ENCODE measurements at regions not wholly inside any gene's neighbourhood (a gene's known extent, or its start where the extent isn't known, plus 50 kb on each side); places are given as distances from the start of the nearest gene placed in this dataset.

DNA sequence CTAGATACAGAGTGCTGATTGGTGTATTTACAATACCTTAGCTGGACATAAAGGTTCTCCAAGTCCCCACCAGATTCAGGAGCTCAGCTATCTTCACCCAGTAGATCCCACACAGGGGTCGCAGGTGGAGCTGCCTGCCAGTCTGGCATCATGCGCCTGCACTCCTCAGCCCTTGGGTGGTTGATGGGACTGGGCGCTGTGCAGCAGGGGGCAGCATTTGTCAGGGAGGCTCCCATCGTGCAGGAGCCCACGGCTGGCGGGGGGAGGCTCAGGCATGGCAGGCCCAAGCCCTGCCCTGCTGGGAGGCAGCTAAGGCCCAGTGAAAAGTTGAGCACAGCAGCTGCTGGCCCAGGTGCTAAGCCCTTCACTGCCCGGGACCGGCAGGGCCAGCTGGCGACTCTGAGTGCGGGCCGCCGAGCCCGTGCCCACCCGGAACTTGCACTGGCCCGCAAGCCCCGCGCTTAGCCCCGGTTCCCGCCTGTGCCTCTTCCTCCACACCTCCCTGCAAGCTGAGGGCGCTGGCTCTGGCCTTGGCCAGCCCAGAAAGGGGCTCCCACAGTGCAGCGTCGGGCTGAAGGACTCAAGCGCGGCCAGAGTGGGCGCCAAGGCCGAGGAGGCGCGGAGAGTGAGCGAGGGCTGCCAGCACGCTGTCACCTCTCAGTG lies 314.1 kb upstream of the ATP10B start:
- DNase-seq: no peak
- Mint-ChIP-seq H3K4me3 (no peak overlapping the region), H3K27me3 (no peaks in the 10 kb centered on the region), H3K36me3 (ENCODE audit: low read depth) (no peaks in the 10 kb centered on the region), H3K27ac (no peak overlapping the region), H3K4me1 (no peaks in the 10 kb centered on the region), H3K9me3 (peaks cover 7% of the 10 kb centered on the region)
- CTCF ChIA-PET: no interaction called here
- POLR2A ChIA-PET: no interaction called here

DNA sequence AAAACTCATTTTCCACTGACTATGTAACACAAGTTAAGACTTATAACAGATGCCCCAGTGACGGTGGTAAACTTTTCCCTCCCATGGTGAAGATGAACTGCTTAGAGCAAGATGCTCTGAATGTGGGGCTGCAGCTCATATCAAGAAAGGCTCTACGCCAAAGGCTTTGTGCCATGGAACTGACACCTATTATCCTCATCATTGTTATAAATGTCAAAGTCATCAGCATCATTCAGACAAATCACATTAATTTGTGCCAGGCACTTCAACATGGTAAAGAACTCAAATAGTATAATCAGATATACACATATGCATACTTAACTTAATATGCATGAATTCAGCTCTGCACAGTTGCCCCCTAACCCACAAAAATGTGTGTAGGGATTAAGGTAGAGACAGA lies 305.9 kb upstream of the ATP10B start:
- no peak overlapping the region for H3K4me3 Mint-ChIP-seq
- no peaks in the 10 kb centered on the region for H3K4me1 Mint-ChIP-seq
- CTCF ChIA-PET: no interaction called here

DNA sequence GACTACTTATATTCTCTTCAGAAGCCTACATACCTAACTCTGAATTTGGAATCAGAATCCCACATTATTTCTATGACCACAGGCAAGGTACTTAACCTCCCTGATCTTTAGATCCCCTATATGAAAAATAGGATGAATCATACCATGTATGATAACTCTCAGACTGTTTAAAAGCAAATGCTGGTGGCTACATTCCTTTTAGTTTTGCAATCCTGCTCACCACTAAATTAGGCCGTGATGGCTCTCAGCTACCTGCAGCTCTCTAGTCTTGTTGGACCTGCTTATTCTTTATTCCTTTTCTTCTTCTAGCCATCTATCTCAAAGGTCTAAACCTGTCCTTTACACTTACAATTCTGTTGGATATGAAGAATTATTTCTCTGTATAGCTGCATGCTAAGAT lies 303.4 kb upstream of the ATP10B start:
- CTCF ChIA-PET: no interaction called here
- POLR2A ChIA-PET: no interaction called here
- H3K9me3 Mint-ChIP-seq: peaks cover 3% of the 10 kb centered on the region
- H3K4me1 Mint-ChIP-seq: no peaks in the 10 kb centered on the region
- H3K27me3 Mint-ChIP-seq: no peaks in the 10 kb centered on the region
- no peaks in the 10 kb centered on the region for H3K36me3 Mint-ChIP-seq (ENCODE audit: low read depth)
- H3K4me3 Mint-ChIP-seq: no peak overlapping the region
- no peak for DNase-seq
- H3K27ac Mint-ChIP-seq: no peak overlapping the region

More for the DNA sequence above, 305.9 kb upstream of the ATP10B start:
- peaks cover 3% of the 10 kb centered on the region for H3K9me3 Mint-ChIP-seq
- DNase-seq: no peak
- no peaks in the 10 kb centered on the region for H3K36me3 Mint-ChIP-seq (ENCODE audit: low read depth)
- POLR2A ChIA-PET: no interaction called here
- no peaks in the 10 kb centered on the region for H3K27me3 Mint-ChIP-seq
- no peak overlapping the region for H3K27ac Mint-ChIP-seq

DNA sequence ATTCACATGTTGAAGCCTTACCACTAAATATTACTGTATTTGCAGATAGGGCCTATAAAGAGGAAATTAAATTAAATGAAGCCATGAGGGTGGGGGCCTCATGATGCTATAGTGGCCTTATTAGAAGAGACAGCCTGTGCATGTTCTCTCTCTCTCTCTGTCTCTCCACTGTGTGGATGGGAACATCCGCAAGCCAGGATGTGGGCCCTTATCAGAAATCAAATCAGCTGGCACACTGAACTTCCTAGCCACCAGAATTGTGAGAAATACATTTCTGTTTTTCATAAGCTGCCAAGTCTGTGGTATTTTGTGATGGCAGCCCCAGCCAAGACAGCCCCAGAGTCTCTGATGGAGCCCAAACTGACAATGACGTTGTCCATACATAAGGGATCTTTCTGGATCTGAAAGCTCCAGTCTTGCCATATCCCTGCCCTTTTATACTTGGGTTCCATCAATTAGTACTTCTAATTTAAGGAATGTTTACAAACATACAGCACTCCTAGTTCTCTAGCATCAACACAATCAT lies 300.5 kb upstream of the ATP10B start:
- Mint-ChIP-seq H3K27ac (no peak overlapping the region), H3K4me3 (no peak overlapping the region), H3K4me1 (no peaks in the 10 kb centered on the region), H3K36me3 (ENCODE audit: low read depth) (no peaks in the 10 kb centered on the region), H3K27me3 (no peaks in the 10 kb centered on the region), H3K9me3 (no peaks in the 10 kb centered on the region)
- ChIA-PET POLR2A (no interaction called here), CTCF (no interaction called here)
- no peak for DNase-seq

DNA sequence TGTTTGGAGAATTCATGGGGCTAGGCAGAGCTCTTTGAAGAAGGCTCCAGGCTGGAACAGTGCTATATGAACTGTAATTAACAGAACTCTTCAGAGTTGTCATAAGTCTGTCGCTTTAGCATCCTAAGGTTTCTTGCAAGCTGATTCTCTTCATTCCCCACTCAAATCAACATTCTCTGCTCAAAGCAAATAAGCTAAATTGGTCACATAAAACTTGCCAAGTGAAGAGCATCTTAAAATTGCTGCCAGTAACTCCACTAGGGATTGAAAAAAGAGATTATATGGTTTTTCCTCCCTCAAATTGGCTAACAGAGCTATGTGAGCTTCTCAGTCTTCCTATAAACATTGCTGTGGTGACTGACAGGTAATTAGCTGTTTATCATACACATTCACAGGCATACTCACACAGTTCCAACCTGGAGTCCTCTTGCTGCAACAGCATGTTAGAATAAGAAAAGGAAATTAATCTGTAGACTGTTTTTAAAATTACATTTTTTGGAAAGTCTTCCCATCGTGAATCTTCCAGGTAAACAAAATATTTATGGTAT lies 298.5 kb upstream of the ATP10B start:
- ChIA-PET POLR2A (no interaction called here), CTCF (interaction anchor here (0.6 kb wide), 1 partner anchor 71 kb away, joined by 3 read pairs; no protein-coding TSS in a partner anchor)
- H3K27ac Mint-ChIP-seq: no peak overlapping the region
- DNase-seq: no peak
- H3K27me3 Mint-ChIP-seq: no peaks in the 10 kb centered on the region
- no peaks in the 10 kb centered on the region for H3K4me1 Mint-ChIP-seq
- H3K9me3 Mint-ChIP-seq: no peaks in the 10 kb centered on the region
- no peak overlapping the region for H3K4me3 Mint-ChIP-seq
- no peaks in the 10 kb centered on the region for H3K36me3 Mint-ChIP-seq (ENCODE audit: low read depth)

DNA sequence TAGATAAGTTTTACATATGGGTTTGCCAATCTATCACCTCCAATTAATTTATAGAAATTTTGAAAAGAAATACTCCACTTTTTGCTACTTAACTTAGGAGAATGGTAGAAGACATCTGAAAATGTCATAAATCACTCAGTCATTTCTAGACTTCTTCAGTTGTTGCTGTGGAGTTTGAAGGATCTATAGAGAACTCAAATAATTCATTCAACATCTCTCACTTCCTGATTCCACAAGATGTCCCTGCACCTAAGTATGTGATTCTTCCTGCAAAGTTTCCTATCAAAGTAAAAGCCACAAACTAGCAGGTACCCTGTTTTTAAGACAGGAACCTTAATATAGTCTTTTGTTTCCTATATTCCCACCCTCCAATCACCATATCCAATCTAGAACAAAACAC lies 297.1 kb upstream of the ATP10B start:
- POLR2A ChIA-PET: no interaction called here
- no peak for DNase-seq
- Mint-ChIP-seq H3K4me1 (no peaks in the 10 kb centered on the region), H3K27me3 (no peaks in the 10 kb centered on the region), H3K9me3 (no peaks in the 10 kb centered on the region), H3K27ac (no peak overlapping the region), H3K4me3 (no peak overlapping the region), H3K36me3 (ENCODE audit: low read depth) (no peaks in the 10 kb centered on the region)
- CTCF ChIA-PET: no interaction called here

DNA sequence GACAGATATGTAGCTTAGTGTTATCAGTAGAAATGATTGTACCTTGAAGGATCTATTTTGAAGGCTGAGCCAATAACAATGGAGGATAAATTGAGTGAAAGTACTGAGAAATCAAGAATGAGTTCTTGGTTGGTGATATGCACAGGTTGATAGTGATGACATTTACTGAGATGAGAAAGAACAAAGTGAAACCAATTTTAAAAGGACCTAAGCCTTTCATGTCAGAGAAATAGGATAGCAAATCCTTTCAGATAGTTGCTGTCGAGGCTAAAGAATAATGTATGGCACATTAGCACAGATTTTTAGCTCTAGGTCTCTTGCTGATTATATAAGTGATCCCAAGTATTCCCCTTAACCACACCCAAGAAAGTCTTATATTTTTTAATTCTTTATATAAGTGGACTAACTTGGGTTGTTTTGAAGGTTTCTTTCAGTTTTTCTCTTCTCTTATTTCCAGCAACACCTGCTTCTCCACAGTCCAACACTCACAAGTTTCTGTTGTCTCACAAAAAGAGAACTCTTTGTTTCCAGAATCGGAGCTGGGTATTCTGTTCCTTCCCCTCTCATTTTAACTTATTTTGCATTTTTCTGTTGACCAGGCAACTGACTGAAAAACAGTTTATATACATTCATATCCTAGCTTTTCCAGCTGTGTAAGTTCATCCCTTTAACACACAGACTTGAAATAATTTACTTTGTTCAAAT lies 286.9 kb upstream of the ATP10B start:
- DNase-seq: no peak
- CTCF ChIA-PET: no interaction called here
- Mint-ChIP-seq H3K9me3 (no peaks in the 10 kb centered on the region), H3K36me3 (ENCODE audit: low read depth) (no peaks in the 10 kb centered on the region), H3K4me3 (no peak overlapping the region), H3K27me3 (no peaks in the 10 kb centered on the region), H3K4me1 (no peaks in the 10 kb centered on the region), H3K27ac (no peak overlapping the region)
- POLR2A ChIA-PET: no interaction called here

DNA sequence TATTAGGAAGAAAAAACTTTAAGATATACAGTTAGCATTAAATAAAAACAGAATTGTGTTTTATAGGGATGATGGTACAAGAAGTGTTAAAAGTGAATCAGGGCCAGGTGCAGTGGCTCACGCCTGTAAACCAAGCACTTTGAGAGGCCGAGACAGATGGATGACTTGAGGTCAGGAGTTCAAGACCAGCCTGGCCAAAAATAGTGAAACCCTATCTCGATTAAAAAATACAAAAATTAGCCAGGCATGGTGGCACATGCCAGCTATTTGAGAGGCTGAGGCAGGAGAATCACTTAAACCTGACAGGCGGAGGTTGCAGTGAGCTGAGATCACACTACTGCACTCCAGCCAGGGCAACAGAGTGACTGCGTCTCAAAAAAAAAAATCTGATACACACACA lies 282.9 kb upstream of the ATP10B start:
- H3K9me3 Mint-ChIP-seq: no peaks in the 10 kb centered on the region
- no peak overlapping the region for H3K27ac Mint-ChIP-seq
- no peaks in the 10 kb centered on the region for H3K4me1 Mint-ChIP-seq
- H3K27me3 Mint-ChIP-seq: no peaks in the 10 kb centered on the region
- H3K36me3 Mint-ChIP-seq (ENCODE audit: low read depth): no peaks in the 10 kb centered on the region
- no peak overlapping the region for H3K4me3 Mint-ChIP-seq
- no peak for DNase-seq
- ChIA-PET POLR2A (no interaction called here), CTCF (interaction anchor here (1.2 kb wide), 1 partner anchor 13 kb away, joined by 3 read pairs; no protein-coding TSS in a partner anchor)

DNA sequence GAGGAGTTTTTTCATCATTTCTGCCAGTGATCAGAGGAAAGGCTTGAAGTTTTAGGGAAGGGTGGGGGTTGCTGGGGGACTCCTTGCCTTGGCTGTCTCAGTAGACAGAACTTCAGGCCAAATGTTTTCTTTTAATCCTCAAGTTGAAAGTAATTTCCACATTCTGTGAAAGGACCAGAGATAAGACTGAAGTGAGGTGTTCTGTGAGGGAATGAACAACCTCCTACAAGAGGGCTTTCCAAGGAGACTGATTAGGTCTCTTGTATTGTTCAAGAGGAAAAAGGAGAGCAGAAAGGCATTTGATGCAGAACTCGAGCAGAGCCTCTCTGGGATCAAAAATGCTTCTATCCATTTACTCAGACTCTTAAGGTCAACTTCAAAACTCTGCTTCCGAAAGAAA lies 282.1 kb upstream of the ATP10B start:
- DNase-seq: no peak
- no peak overlapping the region for H3K27ac Mint-ChIP-seq
- no peaks in the 10 kb centered on the region for H3K27me3 Mint-ChIP-seq
- H3K4me1 Mint-ChIP-seq: no peaks in the 10 kb centered on the region
- CTCF ChIA-PET: interaction anchor here (1.2 kb wide), 1 partner anchor 13 kb away, joined by 3 read pairs; no protein-coding TSS in a partner anchor
- POLR2A ChIA-PET: no interaction called here
- H3K9me3 Mint-ChIP-seq: no peaks in the 10 kb centered on the region
- H3K36me3 Mint-ChIP-seq (ENCODE audit: low read depth): no peaks in the 10 kb centered on the region
- no peak overlapping the region for H3K4me3 Mint-ChIP-seq

DNA sequence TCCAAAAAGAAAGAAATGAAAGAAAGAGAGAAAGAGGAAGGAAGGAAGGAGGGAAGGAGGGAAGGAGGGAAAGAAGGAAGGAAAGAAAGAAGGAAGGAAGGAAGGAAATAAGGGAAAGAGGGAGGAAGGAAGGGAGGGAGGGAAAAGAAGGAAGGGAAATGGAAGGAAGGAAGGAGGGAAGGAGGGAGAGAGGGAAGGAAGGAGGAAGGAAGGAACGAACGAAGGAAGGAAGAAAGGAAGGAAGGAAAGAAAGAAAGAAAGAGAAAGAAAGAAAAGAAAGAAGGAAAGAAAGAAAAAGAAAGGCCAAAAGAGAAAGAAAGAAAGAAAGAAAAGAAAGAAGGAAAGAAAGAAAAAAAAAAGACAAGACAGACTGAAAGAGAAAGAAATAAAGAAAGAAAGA lies 263.9 kb upstream of the ATP10B start:
- Mint-ChIP-seq H3K36me3 (ENCODE audit: low read depth) (no peaks in the 10 kb centered on the region), H3K4me3 (no peak overlapping the region), H3K9me3 (no peaks in the 10 kb centered on the region), H3K27ac (no peak overlapping the region), H3K27me3 (no peaks in the 10 kb centered on the region), H3K4me1 (no peaks in the 10 kb centered on the region)
- DNase-seq: no peak
- POLR2A ChIA-PET: no interaction called here
- CTCF ChIA-PET: no interaction called here

DNA sequence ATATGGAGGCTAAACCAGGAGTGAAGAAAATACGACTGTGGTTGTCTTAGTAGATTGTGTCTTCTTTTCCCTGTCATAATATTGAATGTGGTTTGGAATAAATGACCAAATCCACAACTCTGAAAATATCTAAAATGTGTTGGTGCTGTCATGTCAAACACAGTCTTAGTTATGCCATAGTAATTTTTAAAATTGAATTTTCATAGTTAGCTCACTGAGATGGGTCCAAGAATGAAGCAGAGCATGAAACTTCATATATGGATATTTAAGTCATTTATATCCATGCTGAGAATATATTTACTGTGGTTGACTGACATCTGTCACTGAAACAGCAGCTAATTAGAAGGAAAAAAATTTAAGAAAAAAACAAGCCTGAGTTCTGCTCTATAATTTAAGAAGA lies 260.4 kb upstream of the ATP10B start:
- Mint-ChIP-seq H3K36me3 (ENCODE audit: low read depth) (no peaks in the 10 kb centered on the region), H3K27ac (no peak overlapping the region), H3K4me1 (no peaks in the 10 kb centered on the region), H3K27me3 (no peaks in the 10 kb centered on the region), H3K4me3 (no peak overlapping the region), H3K9me3 (no peaks in the 10 kb centered on the region)
- ChIA-PET CTCF (no interaction called here), POLR2A (no interaction called here)
- DNase-seq: no peak

DNA sequence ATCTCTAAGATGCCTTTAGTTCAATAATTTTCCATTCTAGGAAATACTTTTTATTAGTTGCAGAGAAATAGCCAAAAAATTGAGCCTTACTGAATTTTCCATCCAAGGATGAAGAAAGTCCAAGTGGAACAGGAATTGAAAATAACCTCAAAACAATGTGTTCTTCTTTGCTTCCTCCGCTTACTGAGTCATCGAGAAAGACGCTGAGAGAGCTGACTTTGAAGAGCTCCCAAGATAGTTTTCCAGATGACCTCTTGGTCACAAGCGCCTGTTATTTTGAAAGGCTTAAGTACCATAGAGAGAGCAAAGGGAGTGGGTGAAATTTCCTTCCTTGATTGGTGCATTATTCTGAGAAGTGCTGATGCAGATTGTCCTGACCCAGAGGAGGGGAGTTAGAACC lies 253.5 kb upstream of the ATP10B start:
- DNase-seq: no peak
- Mint-ChIP-seq H3K36me3 (ENCODE audit: low read depth) (no peaks in the 10 kb centered on the region), H3K4me3 (no peak overlapping the region), H3K4me1 (no peaks in the 10 kb centered on the region), H3K9me3 (no peaks in the 10 kb centered on the region), H3K27ac (no peak overlapping the region), H3K27me3 (no peaks in the 10 kb centered on the region)
- ChIA-PET CTCF (no interaction called here), POLR2A (no interaction called here)

DNA sequence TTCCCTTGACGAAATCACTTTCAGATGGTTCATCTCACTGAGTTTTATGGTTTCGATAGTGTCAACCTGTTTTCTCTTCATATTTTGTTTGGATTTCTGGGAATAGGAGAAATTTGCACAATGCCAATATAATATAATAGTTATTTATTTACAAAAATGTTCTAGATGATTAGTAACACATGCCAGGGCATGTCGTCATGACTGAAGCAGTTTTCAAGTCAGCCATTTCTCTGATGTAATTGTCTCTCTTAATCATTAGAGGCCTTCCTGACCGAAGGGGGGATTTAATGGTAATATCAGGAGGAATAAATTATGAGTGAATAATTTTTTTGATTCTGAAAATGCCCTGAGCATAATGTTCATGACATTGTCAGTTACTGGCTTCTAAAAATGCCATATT lies 246.5 kb upstream of the ATP10B start:
- Mint-ChIP-seq H3K36me3 (ENCODE audit: low read depth) (no peaks in the 10 kb centered on the region), H3K27me3 (no peaks in the 10 kb centered on the region), H3K4me1 (no peaks in the 10 kb centered on the region), H3K4me3 (no peak overlapping the region), H3K27ac (no peak overlapping the region), H3K9me3 (no peaks in the 10 kb centered on the region)
- POLR2A ChIA-PET: no interaction called here
- DNase-seq: no peak
- CTCF ChIA-PET: no interaction called here

DNA sequence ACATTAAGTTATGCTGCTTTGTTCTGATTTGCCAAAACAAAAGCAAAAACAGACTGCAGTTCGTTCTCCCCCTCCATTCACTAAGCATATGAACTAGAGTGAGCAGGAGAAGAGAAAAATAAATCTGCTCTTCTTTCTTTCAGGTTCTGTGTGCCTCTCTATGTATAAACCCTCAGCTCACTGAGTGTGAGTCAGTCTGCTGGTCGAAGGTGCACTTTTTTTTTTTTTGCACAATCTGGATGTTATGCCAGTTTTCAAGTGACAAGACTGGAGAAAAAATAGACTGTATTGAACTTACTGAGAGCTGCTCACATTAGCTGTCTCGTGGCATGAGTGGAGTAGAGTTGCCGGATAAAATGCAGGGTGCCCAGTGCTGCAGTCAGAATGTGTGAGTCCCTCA lies 244.6 kb upstream of the ATP10B start:
- DNase-seq: no peak
- no peaks in the 10 kb centered on the region for H3K4me1 Mint-ChIP-seq
- ChIA-PET POLR2A (no interaction called here), CTCF (no interaction called here)
- H3K9me3 Mint-ChIP-seq: no peaks in the 10 kb centered on the region
- no peak overlapping the region for H3K4me3 Mint-ChIP-seq
- no peaks in the 10 kb centered on the region for H3K27me3 Mint-ChIP-seq
- H3K36me3 Mint-ChIP-seq (ENCODE audit: low read depth): no peaks in the 10 kb centered on the region
- H3K27ac Mint-ChIP-seq: no peak overlapping the region
